ENCODE measurements at regions not wholly inside any gene's neighbourhood (a gene's known extent, or its start where the extent isn't known, plus 50 kb on each side); places are given as distances from the start of the nearest gene placed in this dataset.

DNA sequence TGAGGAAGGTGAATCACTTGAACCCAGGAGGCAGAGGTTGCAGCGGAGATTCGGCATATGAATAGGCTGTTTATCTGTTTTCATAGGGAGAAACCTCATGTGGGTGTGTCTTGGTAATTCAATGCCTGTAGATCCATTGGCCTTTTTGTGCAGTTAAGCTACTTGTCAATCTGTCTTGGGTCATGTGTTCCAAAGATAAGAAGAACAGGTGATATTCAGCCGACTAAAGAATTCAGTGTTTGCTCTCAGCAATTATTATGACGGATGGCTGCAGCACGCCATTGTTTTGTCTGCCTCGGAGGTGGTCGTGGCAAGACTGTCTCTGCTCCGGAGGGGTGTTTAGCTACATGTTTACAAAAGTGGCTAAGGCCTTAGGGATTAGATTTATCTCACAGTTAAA lies 573.0 kb upstream of the PCDH9 start:
- Mint-ChIP-seq H3K4me3 (no peak overlapping the region), H3K27me3 (no peaks in the 10 kb centered on the region), H3K4me1 (ENCODE audit: low read depth) (no peaks in the 10 kb centered on the region), H3K36me3 (ENCODE audit: low read depth) (no peaks in the 10 kb centered on the region), H3K27ac (no peak overlapping the region), H3K9me3 (peaks cover 21% of the 10 kb centered on the region)
- DNase-seq (no peak), ATAC-seq (no peak)
- TF ChIP-seq, protein P1, sequence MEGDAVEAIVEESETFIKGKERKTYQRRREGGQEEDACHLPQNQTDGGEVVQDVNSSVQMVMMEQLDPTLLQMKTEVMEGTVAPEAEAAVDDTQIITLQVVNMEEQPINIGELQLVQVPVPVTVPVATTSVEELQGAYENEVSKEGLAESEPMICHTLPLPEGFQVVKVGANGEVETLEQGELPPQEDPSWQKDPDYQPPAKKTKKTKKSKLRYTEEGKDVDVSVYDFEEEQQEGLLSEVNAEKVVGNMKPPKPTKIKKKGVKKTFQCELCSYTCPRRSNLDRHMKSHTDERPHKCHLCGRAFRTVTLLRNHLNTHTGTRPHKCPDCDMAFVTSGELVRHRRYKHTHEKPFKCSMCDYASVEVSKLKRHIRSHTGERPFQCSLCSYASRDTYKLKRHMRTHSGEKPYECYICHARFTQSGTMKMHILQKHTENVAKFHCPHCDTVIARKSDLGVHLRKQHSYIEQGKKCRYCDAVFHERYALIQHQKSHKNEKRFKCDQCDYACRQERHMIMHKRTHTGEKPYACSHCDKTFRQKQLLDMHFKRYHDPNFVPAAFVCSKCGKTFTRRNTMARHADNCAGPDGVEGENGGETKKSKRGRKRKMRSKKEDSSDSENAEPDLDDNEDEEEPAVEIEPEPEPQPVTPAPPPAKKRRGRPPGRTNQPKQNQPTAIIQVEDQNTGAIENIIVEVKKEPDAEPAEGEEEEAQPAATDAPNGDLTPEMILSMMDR (IDR thresholded peaks at IDR 0.05), result no peak
- intact Hi-C loops (cut with micrococcal nuclease), result no loop called here
- POLR2A ChIA-PET, result no interaction called here
- CTCF ChIA-PET, result no interaction called here

GRCh38 chr13:67792151-67792676 lies 562.1 kb upstream of the PCDH9 start:
- Mint-ChIP-seq H3K4me1 (ENCODE audit: low read depth) (no peaks in the 10 kb centered on the region), H3K9me3 (peaks cover 2% of the 10 kb centered on the region), H3K4me3 (no peak overlapping the region), H3K27ac (no peak overlapping the region), H3K36me3 (ENCODE audit: low read depth) (no peaks in the 10 kb centered on the region), H3K27me3 (no peaks in the 10 kb centered on the region)
- no peak for ATAC-seq
- intact Hi-C loops (cut with micrococcal nuclease), result no loop called here
- DNase-seq, result no peak
- CTCF ChIA-PET, result no interaction called here
- TF ChIP-seq, protein P1 (IDR thresholded peaks at IDR 0.05), result no peak
- POLR2A ChIA-PET, result no interaction called here

DNA sequence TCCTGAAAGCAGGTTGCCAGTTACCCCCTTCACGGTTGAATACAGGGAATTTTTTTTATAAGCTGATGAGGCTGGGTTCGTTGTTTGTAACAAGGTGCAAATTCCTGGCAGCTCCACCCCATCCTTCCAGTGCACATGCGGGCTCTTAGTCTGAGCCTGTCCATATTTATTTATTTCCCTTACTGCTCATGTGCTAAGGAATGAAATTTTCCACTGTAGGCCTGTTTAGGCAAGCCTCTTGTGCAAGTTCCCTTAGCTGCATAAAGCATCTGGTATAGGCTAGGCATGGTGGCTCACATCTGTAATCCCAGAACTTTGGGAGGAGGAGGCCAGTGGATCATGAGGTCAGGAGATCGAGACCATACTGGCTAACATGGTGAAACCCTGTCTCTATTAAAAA lies 560.9 kb upstream of the PCDH9 start:
- POLR2A ChIA-PET, result no interaction called here
- no peak overlapping the region for H3K27ac Mint-ChIP-seq
- CTCF ChIA-PET, result no interaction called here
- intact Hi-C loops (cut with micrococcal nuclease), result no loop called here
- TF ChIP-seq, protein P1 (IDR thresholded peaks at IDR 0.05), result no peak
- H3K36me3 Mint-ChIP-seq (ENCODE audit: low read depth), result no peaks in the 10 kb centered on the region
- H3K9me3 Mint-ChIP-seq, result peaks cover 2% of the 10 kb centered on the region
- no peaks in the 10 kb centered on the region for H3K27me3 Mint-ChIP-seq
- DNase-seq (no peak), ATAC-seq (no peak)
- no peaks in the 10 kb centered on the region for H3K4me1 Mint-ChIP-seq (ENCODE audit: low read depth)
- H3K4me3 Mint-ChIP-seq, result no peak overlapping the region

DNA sequence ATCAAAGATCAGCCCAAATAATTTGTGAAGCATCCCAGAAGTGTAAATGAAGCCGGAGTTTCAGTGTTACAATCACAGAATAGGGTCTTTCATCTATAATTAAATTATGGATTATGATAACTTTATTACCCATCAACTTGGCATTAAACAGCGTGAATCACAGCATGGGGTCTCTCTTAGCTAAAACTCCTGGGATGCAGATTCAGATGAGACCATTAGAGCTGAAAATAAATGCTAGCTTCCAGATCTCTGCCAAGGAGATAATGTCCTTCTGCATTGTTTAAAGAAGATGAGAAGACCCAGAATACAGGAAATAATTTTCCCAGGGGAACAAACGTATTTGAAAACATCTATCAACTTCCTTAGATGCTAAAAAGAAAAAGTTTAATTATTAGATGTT lies 546.0 kb upstream of the PCDH9 start:
- H3K4me1 Mint-ChIP-seq (ENCODE audit: low read depth), result no peaks in the 10 kb centered on the region
- ATAC-seq (no peak), DNase-seq (no peak)
- no peaks in the 10 kb centered on the region for H3K27me3 Mint-ChIP-seq
- TF ChIP-seq, protein P1 (IDR thresholded peaks at IDR 0.05), result no peak
- H3K27ac Mint-ChIP-seq, result no peak overlapping the region
- ChIA-PET CTCF (no interaction called here), POLR2A (no interaction called here)
- intact Hi-C loops (cut with micrococcal nuclease), result no loop called here
- H3K36me3 Mint-ChIP-seq (ENCODE audit: low read depth), result no peaks in the 10 kb centered on the region
- H3K4me3 Mint-ChIP-seq, result no peak overlapping the region
- peaks cover 9% of the 10 kb centered on the region for H3K9me3 Mint-ChIP-seq

- H3K9me3 Mint-ChIP-seq, result peaks cover 8% of the 10 kb centered on the region
- H3K36me3 Mint-ChIP-seq (ENCODE audit: low read depth), result no peaks in the 10 kb centered on the region
- ChIA-PET POLR2A (no interaction called here), CTCF (no interaction called here)
- intact Hi-C loops (cut with micrococcal nuclease), result no loop called here
- DNase-seq, result no peak
- H3K27ac Mint-ChIP-seq, result no peak overlapping the region
- H3K4me1 Mint-ChIP-seq (ENCODE audit: low read depth), result no peaks in the 10 kb centered on the region
- H3K27me3 Mint-ChIP-seq, result no peaks in the 10 kb centered on the region
- H3K4me3 Mint-ChIP-seq, result no peak overlapping the region
- TF ChIP-seq, protein P1 (IDR thresholded peaks at IDR 0.05), result no peak
- no peak for ATAC-seq
These were observed 545.2 kb upstream of the PCDH9 start for GRCh38 chr13:67775359-67775758.

Data from activated CD8-positive, alpha-beta T cell treated with anti-CD3 and anti-CD28 coated beads for 36 hours (primary cell).